ENCODE measurements at regions not wholly inside any gene's neighbourhood (a gene's known extent, or its start where the extent isn't known, plus 50 kb on each side); places are given as distances from the start of the nearest gene placed in this dataset.

GRCh38 chr10:107440741-107441140, 276.2 kb upstream of the SORCS1 start:
- no peak for ATAC-seq
- TF ChIP-seq CTCF (IDR thresholded peaks at IDR 0.05), result no peak

GRCh38 chr10:107437921-107438320, 273.4 kb upstream of the SORCS1 start:
- no peaks in the 10 kb centered on the region for H3K9me3 ChIP-seq
- ATAC-seq, result no peak
- no peak overlapping the region for H3K4me3 ChIP-seq
- no peaks in the 10 kb centered on the region for H3K4me1 ChIP-seq (ENCODE audit: low read depth)
- intact Hi-C loops (cut with DNase I, micrococcal nuclease), result no loop called here
- no peaks in the 10 kb centered on the region for H3K36me3 ChIP-seq (ENCODE audit: low read depth)
- DNase-seq, result no peak
- TF ChIP-seq CTCF (IDR thresholded peaks at IDR 0.05), result no peak

More at GRCh38 chr10:107440741-107441140, 276.2 kb upstream of the SORCS1 start:
- Histone ChIP-seq H3K4me3 (no peak overlapping the region), H3K9me3 (no peaks in the 10 kb centered on the region), H3K4me1 (ENCODE audit: low read depth) (no peaks in the 10 kb centered on the region), H3K36me3 (ENCODE audit: low read depth) (no peaks in the 10 kb centered on the region)
- DNase-seq, result no peak
- intact Hi-C loops (cut with DNase I, micrococcal nuclease), result no loop called here

GRCh38 chr10:107436568-107436967, 272.1 kb upstream of the SORCS1 start:
- DNase-seq, result no peak
- H3K36me3 ChIP-seq (ENCODE audit: low read depth), result no peaks in the 10 kb centered on the region
- ATAC-seq, result no peak
- no peak overlapping the region for H3K4me3 ChIP-seq
- intact Hi-C loops (cut with DNase I, micrococcal nuclease), result no loop called here
- TF ChIP-seq CTCF (IDR thresholded peaks at IDR 0.05), result no peak
- no peaks in the 10 kb centered on the region for H3K4me1 ChIP-seq (ENCODE audit: low read depth)
- H3K9me3 ChIP-seq, result no peaks in the 10 kb centered on the region

GRCh38 chr10:107434854-107435253, 270.3 kb upstream of the SORCS1 start:
- no peak for ATAC-seq
- intact Hi-C loops (cut with DNase I, micrococcal nuclease), result no loop called here
- no peaks in the 10 kb centered on the region for H3K36me3 ChIP-seq (ENCODE audit: low read depth)
- no peak for TF ChIP-seq CTCF (IDR thresholded peaks at IDR 0.05)
- no peak overlapping the region for H3K4me3 ChIP-seq
- H3K4me1 ChIP-seq (ENCODE audit: low read depth), result no peaks in the 10 kb centered on the region
- no peak for DNase-seq
- no peaks in the 10 kb centered on the region for H3K9me3 ChIP-seq

- TF ChIP-seq CTCF (IDR thresholded peaks at IDR 0.05), result no peak
- intact Hi-C loops (cut with DNase I, micrococcal nuclease), result no loop called here
- ATAC-seq (no peak), DNase-seq (no peak)
- no peaks in the 10 kb centered on the region for H3K36me3 ChIP-seq (ENCODE audit: low read depth)
- no peak overlapping the region for H3K4me3 ChIP-seq
- no peaks in the 10 kb centered on the region for H3K4me1 ChIP-seq (ENCODE audit: low read depth)
- H3K9me3 ChIP-seq, result no peaks in the 10 kb centered on the region
Observed at GRCh38 chr10:107434201-107434600, 269.7 kb upstream of the SORCS1 start.

GRCh38 chr10:107433605-107434004, 269.1 kb upstream of the SORCS1 start:
- intact Hi-C loops (cut with DNase I, micrococcal nuclease), result no loop called here
- no peak for DNase-seq
- no peaks in the 10 kb centered on the region for H3K9me3 ChIP-seq
- no peak for ATAC-seq
- H3K4me1 ChIP-seq (ENCODE audit: low read depth), result no peaks in the 10 kb centered on the region
- H3K4me3 ChIP-seq, result no peak overlapping the region
- no peaks in the 10 kb centered on the region for H3K36me3 ChIP-seq (ENCODE audit: low read depth)
- TF ChIP-seq CTCF (IDR thresholded peaks at IDR 0.05), result no peak

All from mucosa of descending colon (tissue), 3 donors.